ENCODE measurements at regions not wholly inside any gene's neighbourhood (a gene's known extent, or its start where the extent isn't known, plus 50 kb on each side); places are given as distances from the start of the nearest gene placed in this dataset.

GRCh38 chr10:3891396-3891795 is 106.4 kb upstream of the KLF6 start:
- TF ChIP-seq RAD21 (IDR thresholded peaks at IDR 0.05; ENCODE audit: low read depth): no peak
- no peak for TF ChIP-seq TEAD4 (IDR thresholded peaks at IDR 0.05)
- TF ChIP-seq EGR1 (IDR thresholded peaks at IDR 0.05): no peak
- TF ChIP-seq, protein P1, sequence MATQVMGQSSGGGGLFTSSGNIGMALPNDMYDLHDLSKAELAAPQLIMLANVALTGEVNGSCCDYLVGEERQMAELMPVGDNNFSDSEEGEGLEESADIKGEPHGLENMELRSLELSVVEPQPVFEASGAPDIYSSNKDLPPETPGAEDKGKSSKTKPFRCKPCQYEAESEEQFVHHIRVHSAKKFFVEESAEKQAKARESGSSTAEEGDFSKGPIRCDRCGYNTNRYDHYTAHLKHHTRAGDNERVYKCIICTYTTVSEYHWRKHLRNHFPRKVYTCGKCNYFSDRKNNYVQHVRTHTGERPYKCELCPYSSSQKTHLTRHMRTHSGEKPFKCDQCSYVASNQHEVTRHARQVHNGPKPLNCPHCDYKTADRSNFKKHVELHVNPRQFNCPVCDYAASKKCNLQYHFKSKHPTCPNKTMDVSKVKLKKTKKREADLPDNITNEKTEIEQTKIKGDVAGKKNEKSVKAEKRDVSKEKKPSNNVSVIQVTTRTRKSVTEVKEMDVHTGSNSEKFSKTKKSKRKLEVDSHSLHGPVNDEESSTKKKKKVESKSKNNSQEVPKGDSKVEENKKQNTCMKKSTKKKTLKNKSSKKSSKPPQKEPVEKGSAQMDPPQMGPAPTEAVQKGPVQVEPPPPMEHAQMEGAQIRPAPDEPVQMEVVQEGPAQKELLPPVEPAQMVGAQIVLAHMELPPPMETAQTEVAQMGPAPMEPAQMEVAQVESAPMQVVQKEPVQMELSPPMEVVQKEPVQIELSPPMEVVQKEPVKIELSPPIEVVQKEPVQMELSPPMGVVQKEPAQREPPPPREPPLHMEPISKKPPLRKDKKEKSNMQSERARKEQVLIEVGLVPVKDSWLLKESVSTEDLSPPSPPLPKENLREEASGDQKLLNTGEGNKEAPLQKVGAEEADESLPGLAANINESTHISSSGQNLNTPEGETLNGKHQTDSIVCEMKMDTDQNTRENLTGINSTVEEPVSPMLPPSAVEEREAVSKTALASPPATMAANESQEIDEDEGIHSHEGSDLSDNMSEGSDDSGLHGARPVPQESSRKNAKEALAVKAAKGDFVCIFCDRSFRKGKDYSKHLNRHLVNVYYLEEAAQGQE (IDR thresholded peaks at IDR 0.05; ENCODE audit: low read depth): no peak
- TF ChIP-seq FOXM1 (IDR thresholded peaks at IDR 0.05; ENCODE audit: borderline replicate concordance, low read depth): no peak
- TF ChIP-seq MAX (IDR thresholded peaks at IDR 0.05): no peak
- TF ChIP-seq TAF1 (IDR thresholded peaks at IDR 0.05; ENCODE audit: low read depth): no peak
- TF ChIP-seq NFIC (IDR thresholded peaks at IDR 0.05): no peak
- TF ChIP-seq EP300 (IDR thresholded peaks at IDR 0.05; ENCODE audit: borderline replicate concordance): no peak
- TF ChIP-seq CEBPB (IDR thresholded peaks at IDR 0.05): no peak
- no peak for TF ChIP-seq ZBTB7A (IDR thresholded peaks at IDR 0.05; ENCODE audit: low read depth)
- no peak for TF ChIP-seq CREB1 (IDR thresholded peaks at IDR 0.05; ENCODE audit: low read depth)
- TF ChIP-seq TCF12 (IDR thresholded peaks at IDR 0.05; ENCODE audit: low read depth): no peak
- TF ChIP-seq, protein P2, sequence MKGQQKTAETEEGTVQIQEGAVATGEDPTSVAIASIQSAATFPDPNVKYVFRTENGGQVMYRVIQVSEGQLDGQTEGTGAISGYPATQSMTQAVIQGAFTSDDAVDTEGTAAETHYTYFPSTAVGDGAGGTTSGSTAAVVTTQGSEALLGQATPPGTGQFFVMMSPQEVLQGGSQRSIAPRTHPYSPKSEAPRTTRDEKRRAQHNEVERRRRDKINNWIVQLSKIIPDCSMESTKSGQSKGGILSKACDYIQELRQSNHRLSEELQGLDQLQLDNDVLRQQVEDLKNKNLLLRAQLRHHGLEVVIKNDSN (IDR thresholded peaks at IDR 0.05): no peak
- no peak for TF ChIP-seq YY1 (IDR thresholded peaks at IDR 0.05; ENCODE audit: low read depth)

DNA sequence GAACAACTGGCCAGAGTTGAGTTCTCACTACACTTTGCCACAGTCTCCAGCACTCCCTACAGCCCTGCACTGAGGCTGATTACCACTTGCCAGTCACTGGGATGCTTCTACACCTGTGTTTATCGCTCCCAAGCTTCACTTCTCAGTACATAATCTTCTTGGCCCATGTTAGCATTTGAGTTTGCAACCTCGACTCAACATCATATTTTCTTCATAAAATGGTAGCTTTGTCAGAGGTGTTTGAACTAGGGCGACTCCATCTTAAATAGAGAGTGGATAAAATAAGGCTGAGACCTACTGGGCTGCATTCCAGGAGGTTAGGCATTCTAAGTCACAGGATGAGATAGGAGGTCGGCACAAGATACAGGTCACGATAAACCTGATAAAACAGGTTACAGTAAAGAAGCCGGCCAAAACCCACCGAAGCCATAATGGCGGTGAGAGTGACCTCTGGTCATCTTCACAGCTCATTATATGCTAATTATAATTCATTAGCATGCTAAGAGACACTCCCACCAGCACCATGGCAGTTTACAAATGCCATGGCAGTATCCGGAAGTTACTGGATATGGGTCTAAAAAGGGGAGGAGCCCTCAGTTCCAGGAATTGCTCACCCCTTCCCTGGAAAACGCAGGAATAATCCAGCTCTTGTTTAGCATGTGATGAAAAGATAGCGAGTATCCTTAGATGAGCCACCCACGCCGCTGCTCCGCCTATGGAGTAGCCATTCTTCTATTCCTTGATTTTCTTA is 105.8 kb upstream of the KLF6 start:
- TF ChIP-seq, protein P2 (IDR thresholded peaks at IDR 0.05): no peak
- TF ChIP-seq TAF1 (IDR thresholded peaks at IDR 0.05; ENCODE audit: low read depth): no peak
- no peak for TF ChIP-seq CEBPB (IDR thresholded peaks at IDR 0.05)
- TF ChIP-seq MAX (IDR thresholded peaks at IDR 0.05): no peak
- TF ChIP-seq NFIC (IDR thresholded peaks at IDR 0.05): no peak
- no peak for TF ChIP-seq RAD21 (IDR thresholded peaks at IDR 0.05; ENCODE audit: low read depth)
- TF ChIP-seq CREB1 (IDR thresholded peaks at IDR 0.05; ENCODE audit: low read depth): no peak
- no peak for TF ChIP-seq FOXM1 (IDR thresholded peaks at IDR 0.05; ENCODE audit: borderline replicate concordance, low read depth)
- TF ChIP-seq ZBTB7A (IDR thresholded peaks at IDR 0.05; ENCODE audit: low read depth): no peak
- TF ChIP-seq EP300 (IDR thresholded peaks at IDR 0.05; ENCODE audit: borderline replicate concordance): no peak
- TF ChIP-seq EGR1 (IDR thresholded peaks at IDR 0.05): no peak
- no peak for TF ChIP-seq TEAD4 (IDR thresholded peaks at IDR 0.05)
- no peak for TF ChIP-seq YY1 (IDR thresholded peaks at IDR 0.05; ENCODE audit: low read depth)
- TF ChIP-seq, protein P1 (IDR thresholded peaks at IDR 0.05; ENCODE audit: low read depth): no peak
- TF ChIP-seq TCF12 (IDR thresholded peaks at IDR 0.05; ENCODE audit: low read depth): no peak

- TF ChIP-seq CEBPB (IDR thresholded peaks at IDR 0.05) (no peak), TCF12 (IDR thresholded peaks at IDR 0.05; ENCODE audit: low read depth) (no peak), TAF1 (IDR thresholded peaks at IDR 0.05; ENCODE audit: low read depth) (no peak), CREB1 (IDR thresholded peaks at IDR 0.05; ENCODE audit: low read depth) (no peak), RAD21 (IDR thresholded peaks at IDR 0.05; ENCODE audit: low read depth) (no peak)
Measured at GRCh38 chr10:3889961-3890522, 105.0 kb upstream of the KLF6 start.

DNA sequence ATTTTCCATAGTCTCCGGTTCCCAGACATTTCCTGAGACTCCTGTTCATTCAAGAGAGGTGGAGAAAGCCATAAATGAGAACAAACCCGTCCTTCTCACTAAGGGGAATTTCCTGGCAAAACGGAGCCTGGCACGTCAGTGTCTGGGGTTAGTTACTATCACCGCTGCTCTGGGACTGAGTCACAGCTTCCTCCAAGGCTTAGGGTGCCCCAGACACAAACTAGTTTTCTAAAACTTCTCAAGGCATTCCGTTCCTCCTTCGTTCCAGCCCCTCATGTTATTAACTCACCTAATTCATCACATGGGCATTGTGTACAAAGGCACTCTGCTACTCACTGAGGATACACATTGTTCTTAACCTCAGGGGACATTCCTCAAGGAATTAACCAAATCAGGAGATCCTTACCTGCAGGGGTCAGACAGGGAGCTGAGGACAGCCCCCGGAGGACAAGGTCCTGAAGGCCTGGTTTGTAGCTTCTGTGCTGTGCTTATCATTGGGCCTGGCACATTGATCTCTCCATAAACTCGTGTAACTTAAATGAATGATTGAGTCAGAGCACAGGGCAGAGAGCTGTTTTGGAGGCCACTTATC is 103.0 kb upstream of the KLF6 start:
- peak; percentile 43; the same call in 1 of the 2 replicates for TF ChIP-seq TCF12 (IDR thresholded peaks at IDR 0.05; ENCODE audit: low read depth)
- TF ChIP-seq CEBPB (IDR thresholded peaks at IDR 0.05): no peak
- no peak for TF ChIP-seq YY1 (IDR thresholded peaks at IDR 0.05; ENCODE audit: low read depth)
- peak; percentile 51; the same call in 1 of the 2 replicates for TF ChIP-seq TEAD4 (IDR thresholded peaks at IDR 0.05)
- TF ChIP-seq EP300 (IDR thresholded peaks at IDR 0.05; ENCODE audit: borderline replicate concordance): peak; percentile 67; the same call in 1 of the 2 replicates
- TF ChIP-seq, protein P2 (IDR thresholded peaks at IDR 0.05): peak; percentile 48; the same call in 1 of the 2 replicates
- no peak for TF ChIP-seq FOXM1 (IDR thresholded peaks at IDR 0.05; ENCODE audit: borderline replicate concordance, low read depth)

DNA sequence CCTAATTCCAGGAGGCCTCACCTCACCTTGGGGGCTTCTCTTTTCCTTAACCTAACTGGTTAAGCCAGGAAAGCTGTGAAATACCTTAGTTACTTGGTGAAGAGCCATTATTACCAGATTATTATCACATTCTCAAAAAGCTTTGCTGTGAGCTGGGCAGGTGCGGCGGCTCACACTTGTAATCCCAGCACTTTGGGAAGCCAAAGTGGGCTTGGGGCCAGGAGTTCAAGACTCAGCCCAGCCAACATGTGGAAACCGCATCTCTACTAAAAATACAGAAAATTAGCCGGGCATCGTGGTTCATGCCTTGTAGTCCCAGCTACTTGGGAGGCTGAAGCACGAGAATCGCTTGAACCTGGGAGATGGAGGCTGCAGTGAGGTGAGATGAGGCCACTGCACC is 102.4 kb upstream of the KLF6 start:
- TF ChIP-seq ZBTB7A (IDR thresholded peaks at IDR 0.05; ENCODE audit: low read depth): no peak
- TF ChIP-seq, protein P2 (IDR thresholded peaks at IDR 0.05): no peak
- TF ChIP-seq, protein P1 (IDR thresholded peaks at IDR 0.05; ENCODE audit: low read depth): no peak
- no peak for TF ChIP-seq EP300 (IDR thresholded peaks at IDR 0.05; ENCODE audit: borderline replicate concordance)

Measured in Ishikawa (cell line).